Tibial artery (tissue), 4 donors: ENCODE measurements at regions not wholly inside any gene's neighbourhood (a gene's known extent, or its start where the extent isn't known, plus 50 kb on each side); places are given as distances from the start of the nearest gene placed in this dataset.

Source experiments
- DNase-seq, 2 donors: peaks; one replicate each; pipeline ENCODE4 v3.0.0-alpha.2; 2019
- H3K27ac ChIP-seq, 2 donors: fragments of 200-600 bp; sonication (generic) in 1 of 2; 1 replicate in 1 of 2; 2 replicates in 1 of 2; pipeline ENCODE4 v1.5.1; 2018 to 2019; ENCODE audit warnings: mild to moderate bottlenecking in 1 of 2
- H3K27me3 ChIP-seq, 2 donors: fragments of 200-600 bp; sonication (generic) in 1 of 2; one replicate each; pipeline versions ENCODE4 v1.5.1 to v1.6.0; 2016 to 2019
- H3K36me3 ChIP-seq, 3 donors: fragments of 200-600 bp; sonication (generic) in 2 of 3; one replicate each; pipeline ENCODE4 v1.5.1; 2016 to 2019; ENCODE audit warnings: mild to moderate bottlenecking in 2 of 3
- H3K4me1 ChIP-seq, 4 donors: fragments of 200-600 bp; sonication (generic) in 2 of 4; 1 replicate in 3 of 4; 2 replicates in 1 of 4; pipeline ENCODE4 v1.5.1; 2016 to 2019
- H3K4me3 ChIP-seq, 2 donors: fragments of 200-600 bp; sonication (generic) in 1 of 2; 1 replicate in 1 of 2; 2 replicates in 1 of 2; pipeline ENCODE4 v1.5.1; 2018 to 2019; ENCODE audit warnings: mild to moderate bottlenecking in 2 of 2
- H3K9me3 ChIP-seq, 3 donors: fragments of 200-600 bp; sonication (generic) in 1 of 3; one replicate each; pipeline ENCODE4 v1.5.1; 2016 to 2019
- CTCF ChIP-seq, 2 experiments: fragments of 200-600 bp in 1 of 2; fragments of 450-650 bp in 1 of 2; IDR thresholded peaks; one replicate each; pipeline ENCODE4 v1.5.1; 2017 to 2019; ENCODE audit warnings: antibody characterized with exemption in 2 of 2, mild to moderate bottlenecking in 1 of 2, moderate library complexity in 1 of 2
- intact Hi-C: fragments of 100-400 bp; cut with DNase I; formaldehyde crosslinking; loops from one replicate; pipeline ENCODE4 v1.15.0; 2023; ENCODE audit warnings: low total_unique reads

- TF ChIP-seq CTCF (IDR thresholded peaks at IDR 0.05) = no peak
- Histone ChIP-seq H3K9me3 (no peaks in the 10 kb centered on the region), H3K27ac (no peak overlapping the region), H3K4me1 (no peaks in the 10 kb centered on the region), H3K36me3 (no peaks in the 10 kb centered on the region), H3K27me3 (no peaks in the 10 kb centered on the region), H3K4me3 (no peak overlapping the region)
- no peak for DNase-seq
- intact Hi-C loops = no loop called here
Measured at GRCh38 chr2:76281156-76281841, 570.6 kb upstream of the GCFC2 start.

GRCh38 chr2:76280686-76281085, 570.0 kb upstream of the GCFC2 start:
- intact Hi-C loops = no loop called here
- TF ChIP-seq CTCF (IDR thresholded peaks at IDR 0.05) = no peak
- H3K27ac ChIP-seq = no peak overlapping the region
- no peaks in the 10 kb centered on the region for H3K9me3 ChIP-seq
- no peak overlapping the region for H3K4me3 ChIP-seq
- H3K36me3 ChIP-seq = no peaks in the 10 kb centered on the region
- no peaks in the 10 kb centered on the region for H3K27me3 ChIP-seq
- H3K4me1 ChIP-seq = no peaks in the 10 kb centered on the region
- no peak for DNase-seq

- Histone ChIP-seq H3K9me3 (no peaks in the 10 kb centered on the region), H3K27ac (no peak overlapping the region), H3K27me3 (no peaks in the 10 kb centered on the region), H3K4me1 (no peaks in the 10 kb centered on the region), H3K36me3 (no peaks in the 10 kb centered on the region), H3K4me3 (no peak overlapping the region)
- intact Hi-C loops = no loop called here
- no peak for TF ChIP-seq CTCF (IDR thresholded peaks at IDR 0.05)
- no peak for DNase-seq
Measured at GRCh38 chr2:76279142-76279541, 568.4 kb upstream of the GCFC2 start.

GRCh38 chr2:76275788-76276187, 565.1 kb upstream of the GCFC2 start:
- Histone ChIP-seq H3K9me3 (no peaks in the 10 kb centered on the region), H3K27ac (no peak overlapping the region), H3K4me1 (no peaks in the 10 kb centered on the region), H3K4me3 (no peak overlapping the region), H3K27me3 (no peaks in the 10 kb centered on the region), H3K36me3 (no peaks in the 10 kb centered on the region)
- no peak for TF ChIP-seq CTCF (IDR thresholded peaks at IDR 0.05)
- intact Hi-C loops = no loop called here
- no peak for DNase-seq

DNA sequence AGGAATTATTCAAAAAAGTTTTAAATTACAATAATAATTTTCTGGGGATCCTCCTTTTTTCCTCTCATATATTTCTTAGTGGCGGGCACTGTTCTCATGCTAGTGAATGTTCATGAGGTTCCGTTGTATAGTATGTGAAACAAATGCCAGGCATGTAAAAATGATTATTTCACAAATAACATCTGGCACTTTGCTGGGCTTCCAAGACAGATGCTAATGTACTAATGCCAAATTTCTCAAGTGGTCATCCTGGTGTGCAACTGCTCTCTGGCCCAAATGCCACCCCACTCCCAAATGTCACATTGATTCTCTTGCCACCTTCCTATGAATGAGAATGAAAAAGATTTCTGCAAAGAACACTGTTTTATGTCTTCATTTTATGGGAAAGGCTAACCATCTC, 564.0 kb upstream of the GCFC2 start:
- DNase-seq = no peak
- Histone ChIP-seq H3K4me3 (no peak overlapping the region), H3K27ac (no peak overlapping the region), H3K9me3 (no peaks in the 10 kb centered on the region), H3K4me1 (no peaks in the 10 kb centered on the region), H3K36me3 (no peaks in the 10 kb centered on the region), H3K27me3 (no peaks in the 10 kb centered on the region)
- no peak for TF ChIP-seq CTCF (IDR thresholded peaks at IDR 0.05)
- intact Hi-C loops = no loop called here

- H3K4me3 ChIP-seq = no peak overlapping the region
- H3K9me3 ChIP-seq = no peaks in the 10 kb centered on the region
- no peak for TF ChIP-seq CTCF (IDR thresholded peaks at IDR 0.05)
- no peak overlapping the region for H3K27ac ChIP-seq
- no peaks in the 10 kb centered on the region for H3K27me3 ChIP-seq
- no peaks in the 10 kb centered on the region for H3K36me3 ChIP-seq
- no peak for DNase-seq
- no peaks in the 10 kb centered on the region for H3K4me1 ChIP-seq
- intact Hi-C loops = no loop called here
Measured at GRCh38 chr2:76274160-76274559, 563.4 kb upstream of the GCFC2 start.
